HCT116 (cell line): ENCODE measurements at regions not wholly inside any gene's neighbourhood (a gene's known extent, or its start where the extent isn't known, plus 50 kb on each side); places are given as distances from the start of the nearest gene placed in this dataset.

ENCODE experiments used
- ATAC-seq: fragments of 200-7000 bp; cut with Tn5 transposase; 2 replicates; pipeline ENCODE4 v1.9.1; 2020; ENCODE audit warnings: mild to moderate bottlenecking, moderate library complexity
- BruUV-seq: library from RNA; stranded (reverse); fragments of 400-500 nt; replicated peaks from 2 replicates; lab custom pipeline; 2021; lab: Mats Ljungman, UMichigan
- CTCF ChIA-PET: fragments of 300-600 bp; sonication (Branson Sonifier 250); formaldehyde crosslinking; loops from one replicate; lab custom pipeline; 2021; ENCODE audit warnings: antibody characterized with exemption; lab: Charles Lee
- POLR2A ChIA-PET: fragments of 300-600, 350-600 bp; sonication (Branson Sonifier 250); formaldehyde crosslinking; loops from one replicate; lab custom pipeline; 2021; ENCODE audit warnings: antibody characterized with exemption; lab: Charles Lee
- RAD21 ChIA-PET, 2 experiments: fragments of 300-600 bp; sonication (Branson Sonifier 250); formaldehyde crosslinking; loops; one replicate each; lab custom pipeline; 2023; ENCODE audit warnings: low total read pairs in 2 of 2; ENCODE audit not compliant: uncharacterized antibody in 2 of 2, unreplicated experiment in 2 of 2, low non-redundant PET in 1 of 2; lab: Charles Lee
- DNase-seq: peaks from one replicate; pipeline ENCODE4 v3.0.0-alpha.2; 2010; ENCODE audit warnings: low read depth, low spot score
- H2AFZ ChIP-seq: fragments of 200-600 bp; shearing (Covaris generic), sonication (generic); 2 replicates; pipeline ENCODE4 v1.6.1; 2017; ENCODE audit warnings: low read depth, mixed run types, mixed read lengths, antibody characterized with exemption, low read length; ENCODE audit not compliant: poor library complexity, severe bottlenecking
- H3K27ac ChIP-seq: 2 replicates; pipeline ENCODE4 v1.5.1; 2012; ENCODE audit warnings: low read depth, low read length
- H3K27me3 ChIP-seq: fragments of 200-600 bp; sonication (generic); 2 replicates; pipeline ENCODE4 v1.6.1; 2016; ENCODE audit warnings: mixed run types, low read length, mixed read lengths; ENCODE audit not compliant: insufficient read depth
- H3K36me3 ChIP-seq, 2 experiments: fragments of 200-500 bp in 1 of 2; fragments of 200-600 bp in 1 of 2; sonication (Bioruptor generic) in 1 of 2; sonication (generic) in 1 of 2; 2 replicates each; pipeline versions ENCODE4 v1.5.1 to v1.6.1; 2014 to 2016; ENCODE audit warnings: low read length in 2 of 2, inconsistent platforms in 1 of 2, mixed read lengths in 1 of 2, mixed run types in 1 of 2; ENCODE audit not compliant: insufficient read depth in 2 of 2, control insufficient read depth in 1 of 2
- H3K4me1 ChIP-seq, 2 experiments: fragments of 200-600 bp in 1 of 2; sonication (generic) in 1 of 2; 2 replicates each; pipeline versions ENCODE4 v1.5.1 to v1.6.1; 2012 to 2017; ENCODE audit warnings: low read length in 2 of 2, inconsistent platforms in 1 of 2, mild to moderate bottlenecking in 1 of 2, mixed read lengths in 1 of 2, mixed run types in 1 of 2, moderate library complexity in 1 of 2; ENCODE audit not compliant: insufficient read depth in 2 of 2, control insufficient read depth in 1 of 2
- H3K4me2 ChIP-seq: fragments of 200-600 bp; sonication (generic); 2 replicates; pipeline ENCODE4 v1.6.1; 2017; ENCODE audit warnings: mixed run types, low read length, mixed read lengths
- H3K4me3 ChIP-seq, 2 experiments: fragments of 200-600 bp in 1 of 2; sonication (generic) in 1 of 2; replicated peaks in 1 of 2; 2 replicates each; pipeline ENCODE4 v1.5.1; 2011 to 2016; ENCODE audit warnings: low read length in 2 of 2, control low read depth in 1 of 2, low read depth in 1 of 2, mild to moderate bottlenecking in 1 of 2, mixed read lengths in 1 of 2, mixed run types in 1 of 2
- H3K79me2 ChIP-seq: fragments of 200-600 bp; sonication (generic); 2 replicates; pipeline ENCODE4 v1.6.1; 2017; ENCODE audit warnings: mild to moderate bottlenecking, mixed run types, low read length, moderate library complexity, mixed read lengths; ENCODE audit not compliant: insufficient read depth
- H3K9ac ChIP-seq: fragments of 200-600 bp; sonication (generic); 2 replicates; pipeline ENCODE4 v1.6.1; 2016; ENCODE audit warnings: low read length, mixed read lengths
- H3K9me2 ChIP-seq: fragments of 200-600 bp; sonication (generic), shearing (Covaris generic); 2 replicates; pipeline ENCODE4 v1.6.1; 2017; ENCODE audit warnings: mixed run types, mild to moderate bottlenecking, moderate library complexity; ENCODE audit not compliant: insufficient read depth
- H3K9me3 ChIP-seq, 2 experiments: fragments of 200-500 bp in 1 of 2; fragments of 200-600 bp in 1 of 2; sonication (Bioruptor generic) in 1 of 2; sonication (generic) in 1 of 2; 2 replicates each; pipeline ENCODE4 v1.6.1; 2014 to 2017; ENCODE audit warnings: low read length in 2 of 2, mixed read lengths in 2 of 2, inconsistent platforms in 1 of 2, low read depth in 1 of 2, mild to moderate bottlenecking in 1 of 2, mixed run types in 1 of 2, moderate library complexity in 1 of 2; ENCODE audit not compliant: control insufficient read depth in 1 of 2, insufficient read depth in 1 of 2
- H4K20me1 ChIP-seq: fragments of 200-600 bp; sonication (generic), shearing (Covaris generic); 2 replicates; pipeline ENCODE4 v1.6.1; 2017; ENCODE audit warnings: mixed run types, mild to moderate bottlenecking, moderate library complexity; ENCODE audit not compliant: insufficient read depth
- CBX3 ChIP-seq: IDR thresholded peaks from 2 replicates; pipeline ENCODE4 v1.6.1; 2012; ENCODE audit warnings: low read depth
- CEBPB ChIP-seq: IDR thresholded peaks from 2 replicates; pipeline ENCODE4 v1.6.1; 2012; ENCODE audit warnings: low read depth
- EGR1 ChIP-seq: IDR thresholded peaks from 2 replicates; pipeline ENCODE4 v1.6.1; 2012; ENCODE audit warnings: low read depth
- ELF1 ChIP-seq: IDR thresholded peaks from 2 replicates; pipeline ENCODE4 v1.6.1; 2012; ENCODE audit warnings: low read depth, borderline replicate concordance
- EZH2 ChIP-seq: fragments of 200-600 bp; sonication (generic); IDR thresholded peaks from 2 replicates; pipeline ENCODE4 v1.6.1; 2017; ENCODE audit warnings: antibody characterized with exemption, mixed run types
- EZH2phosphoT487 ChIP-seq: fragments of 200-600 bp; IDR thresholded peaks from 2 replicates; pipeline ENCODE4 v1.6.1; 2018; ENCODE audit warnings: antibody characterized with exemption, borderline replicate concordance
- POLR2A ChIP-seq: IDR thresholded peaks from 2 replicates; pipeline ENCODE4 v1.7.0; 2011; ENCODE audit warnings: borderline replicate concordance; ENCODE audit not compliant: insufficient read depth, insufficient read length; ENCODE audit errors: extremely low read depth
- POLR2AphosphoS5 ChIP-seq: IDR thresholded peaks from 2 replicates; pipeline ENCODE4 v1.6.1; 2011; ENCODE audit warnings: mild to moderate bottlenecking, low read depth, low read length, moderate library complexity
- SIN3A ChIP-seq: IDR thresholded peaks from 2 replicates; pipeline ENCODE4 v1.6.1; 2012; ENCODE audit warnings: low read depth
- SP1 ChIP-seq: IDR thresholded peaks from 2 replicates; pipeline ENCODE4 v1.6.1; 2012; ENCODE audit warnings: low read depth
- YY1 ChIP-seq: IDR thresholded peaks from 2 replicates; pipeline ENCODE4 v1.6.1; 2011; ENCODE audit warnings: low read length, low read depth, moderate library complexity, mild to moderate bottlenecking; ENCODE audit not compliant: insufficient replicate concordance; ENCODE audit errors: extremely low read depth
- ZNF274 ChIP-seq: fragments of 200-500 bp; sonication (Bioruptor generic); IDR thresholded peaks from 2 replicates; pipeline ENCODE4 v1.6.1; 2014; ENCODE audit warnings: mild to moderate bottlenecking, low read depth, low read length, inconsistent platforms
- intact Hi-C: fragments of 100-400 bp; cut with micrococcal nuclease; formaldehyde crosslinking; loops from 2 replicates; pipeline ENCODE4 v1.10.0; 2022
- TF ChIP-seq, protein P1 (sequence below): IDR thresholded peaks from 2 replicates; pipeline ENCODE4 v1.6.1; 2011; ENCODE audit warnings: mild to moderate bottlenecking, low read length, moderate library complexity; ENCODE audit not compliant: insufficient replicate concordance; ENCODE audit errors: extremely low read depth
- TF ChIP-seq, protein P2 (sequence below): IDR thresholded peaks from 2 replicates; pipeline ENCODE4 v1.6.1; 2012; ENCODE audit warnings: low read depth
- TF ChIP-seq, protein P3 (sequence below), 3 experiments: fragments of 200-600 bp in 1 of 3; sonication (generic) in 1 of 3; IDR thresholded peaks in 2 of 3; conservative IDR thresholded peaks in 1 of 3; 2 replicates each; pipeline ENCODE4 v1.5.1; 2012 to 2017; ENCODE audit warnings: low read depth in 2 of 3, low read length in 2 of 3, antibody characterized with exemption in 1 of 3, borderline replicate concordance in 1 of 3, control low read depth in 1 of 3, mild to moderate bottlenecking in 1 of 3, mixed read lengths in 1 of 3, mixed run types in 1 of 3, moderate library complexity in 1 of 3; ENCODE audit not compliant: insufficient read depth in 1 of 3
- TF ChIP-seq, protein P4 (sequence below): IDR thresholded peaks from 2 replicates; pipeline ENCODE4 v1.6.1; 2012

DNA sequence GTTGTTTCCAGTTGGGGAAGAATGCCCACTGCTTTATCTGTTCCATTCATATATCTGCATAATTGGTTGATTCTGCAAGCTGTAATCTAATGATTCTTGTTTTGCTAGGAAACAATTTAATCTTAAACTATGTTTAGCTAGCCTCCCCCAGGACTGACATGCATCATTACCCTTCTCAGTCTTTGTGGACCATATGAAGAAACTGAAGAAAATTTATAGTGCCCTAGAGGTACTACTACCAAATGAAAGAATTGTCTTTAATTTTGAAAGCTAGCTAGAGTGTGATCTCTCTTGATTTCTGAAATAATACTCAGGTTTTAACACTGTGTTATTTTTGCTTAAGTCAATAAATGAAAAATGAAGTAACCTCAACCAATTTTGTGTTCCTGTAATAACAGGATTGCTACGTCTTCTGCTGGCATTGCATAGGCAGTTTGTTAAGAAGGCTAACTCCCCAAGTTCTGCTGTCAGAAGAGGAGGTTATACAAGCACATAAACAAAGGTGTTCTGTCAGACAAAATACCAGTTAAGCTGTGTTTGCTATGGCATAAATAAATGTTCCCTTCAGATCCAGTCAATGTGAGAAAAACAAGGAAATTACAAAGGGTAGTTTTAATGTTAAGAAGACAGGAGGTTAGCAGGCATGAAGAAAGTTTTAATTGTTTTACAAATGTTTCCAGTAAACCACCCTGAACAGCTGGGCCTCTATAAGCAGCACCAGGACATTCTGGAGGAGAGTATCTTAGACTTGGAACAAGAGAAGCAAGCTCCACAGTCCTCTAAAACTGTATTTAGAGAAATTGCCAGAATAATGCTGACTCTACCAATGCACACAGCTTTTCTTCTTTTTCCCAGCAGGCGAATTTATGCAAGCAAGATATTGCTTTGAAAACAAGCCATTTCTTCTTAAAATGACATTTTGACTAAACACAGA is 90.3 kb upstream of the CTTNBP2 start:
- intact Hi-C loops, result no loop called here
- no peaks in the 10 kb centered on the region for H4K20me1 ChIP-seq

More for the DNA sequence above, 90.3 kb upstream of the CTTNBP2 start:
- Histone ChIP-seq H3K36me3 (no peaks in the 10 kb centered on the region), H3K4me1 (no peaks in the 10 kb centered on the region), H3K27ac (no peak overlapping the region), H3K27me3 (no peaks in the 10 kb centered on the region), H3K9me2 (no peaks in the 10 kb centered on the region), H3K79me2 (no peaks in the 10 kb centered on the region), H3K4me3 (no peak overlapping the region), H3K9ac (no peak overlapping the region), H3K9me3 (no peaks in the 10 kb centered on the region), H2AFZ (no peak overlapping the region), H3K4me2 (no peak overlapping the region)
- ChIA-PET POLR2A (no interaction called here), CTCF (interaction anchor here (0.9 to 1.1 kb wide), 2 partner anchors 30 to 90 kb away, joined by 3 read pairs; partner anchors contain the start of gene CTTNBP2), RAD21 (no interaction called here)
- DNase-seq, result no peak
- ATAC-seq, result no peak
- TF ChIP-seq CEBPB, result no peak
- no peak for TF ChIP-seq ELF1
- TF ChIP-seq POLR2A, result no peak
- TF ChIP-seq, protein P1, sequence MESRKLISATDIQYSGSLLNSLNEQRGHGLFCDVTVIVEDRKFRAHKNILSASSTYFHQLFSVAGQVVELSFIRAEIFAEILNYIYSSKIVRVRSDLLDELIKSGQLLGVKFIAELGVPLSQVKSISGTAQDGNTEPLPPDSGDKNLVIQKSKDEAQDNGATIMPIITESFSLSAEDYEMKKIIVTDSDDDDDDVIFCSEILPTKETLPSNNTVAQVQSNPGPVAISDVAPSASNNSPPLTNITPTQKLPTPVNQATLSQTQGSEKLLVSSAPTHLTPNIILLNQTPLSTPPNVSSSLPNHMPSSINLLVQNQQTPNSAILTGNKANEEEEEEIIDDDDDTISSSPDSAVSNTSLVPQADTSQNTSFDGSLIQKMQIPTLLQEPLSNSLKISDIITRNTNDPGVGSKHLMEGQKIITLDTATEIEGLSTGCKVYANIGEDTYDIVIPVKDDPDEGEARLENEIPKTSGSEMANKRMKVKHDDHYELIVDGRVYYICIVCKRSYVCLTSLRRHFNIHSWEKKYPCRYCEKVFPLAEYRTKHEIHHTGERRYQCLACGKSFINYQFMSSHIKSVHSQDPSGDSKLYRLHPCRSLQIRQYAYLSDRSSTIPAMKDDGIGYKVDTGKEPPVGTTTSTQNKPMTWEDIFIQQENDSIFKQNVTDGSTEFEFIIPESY, result no peak
- TF ChIP-seq EZH2phosphoT487, result no peak
- TF ChIP-seq, protein P2, sequence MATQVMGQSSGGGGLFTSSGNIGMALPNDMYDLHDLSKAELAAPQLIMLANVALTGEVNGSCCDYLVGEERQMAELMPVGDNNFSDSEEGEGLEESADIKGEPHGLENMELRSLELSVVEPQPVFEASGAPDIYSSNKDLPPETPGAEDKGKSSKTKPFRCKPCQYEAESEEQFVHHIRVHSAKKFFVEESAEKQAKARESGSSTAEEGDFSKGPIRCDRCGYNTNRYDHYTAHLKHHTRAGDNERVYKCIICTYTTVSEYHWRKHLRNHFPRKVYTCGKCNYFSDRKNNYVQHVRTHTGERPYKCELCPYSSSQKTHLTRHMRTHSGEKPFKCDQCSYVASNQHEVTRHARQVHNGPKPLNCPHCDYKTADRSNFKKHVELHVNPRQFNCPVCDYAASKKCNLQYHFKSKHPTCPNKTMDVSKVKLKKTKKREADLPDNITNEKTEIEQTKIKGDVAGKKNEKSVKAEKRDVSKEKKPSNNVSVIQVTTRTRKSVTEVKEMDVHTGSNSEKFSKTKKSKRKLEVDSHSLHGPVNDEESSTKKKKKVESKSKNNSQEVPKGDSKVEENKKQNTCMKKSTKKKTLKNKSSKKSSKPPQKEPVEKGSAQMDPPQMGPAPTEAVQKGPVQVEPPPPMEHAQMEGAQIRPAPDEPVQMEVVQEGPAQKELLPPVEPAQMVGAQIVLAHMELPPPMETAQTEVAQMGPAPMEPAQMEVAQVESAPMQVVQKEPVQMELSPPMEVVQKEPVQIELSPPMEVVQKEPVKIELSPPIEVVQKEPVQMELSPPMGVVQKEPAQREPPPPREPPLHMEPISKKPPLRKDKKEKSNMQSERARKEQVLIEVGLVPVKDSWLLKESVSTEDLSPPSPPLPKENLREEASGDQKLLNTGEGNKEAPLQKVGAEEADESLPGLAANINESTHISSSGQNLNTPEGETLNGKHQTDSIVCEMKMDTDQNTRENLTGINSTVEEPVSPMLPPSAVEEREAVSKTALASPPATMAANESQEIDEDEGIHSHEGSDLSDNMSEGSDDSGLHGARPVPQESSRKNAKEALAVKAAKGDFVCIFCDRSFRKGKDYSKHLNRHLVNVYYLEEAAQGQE, result no peak
- TF ChIP-seq YY1, result no peak
- no peak for TF ChIP-seq SIN3A
- TF ChIP-seq, protein P3, sequence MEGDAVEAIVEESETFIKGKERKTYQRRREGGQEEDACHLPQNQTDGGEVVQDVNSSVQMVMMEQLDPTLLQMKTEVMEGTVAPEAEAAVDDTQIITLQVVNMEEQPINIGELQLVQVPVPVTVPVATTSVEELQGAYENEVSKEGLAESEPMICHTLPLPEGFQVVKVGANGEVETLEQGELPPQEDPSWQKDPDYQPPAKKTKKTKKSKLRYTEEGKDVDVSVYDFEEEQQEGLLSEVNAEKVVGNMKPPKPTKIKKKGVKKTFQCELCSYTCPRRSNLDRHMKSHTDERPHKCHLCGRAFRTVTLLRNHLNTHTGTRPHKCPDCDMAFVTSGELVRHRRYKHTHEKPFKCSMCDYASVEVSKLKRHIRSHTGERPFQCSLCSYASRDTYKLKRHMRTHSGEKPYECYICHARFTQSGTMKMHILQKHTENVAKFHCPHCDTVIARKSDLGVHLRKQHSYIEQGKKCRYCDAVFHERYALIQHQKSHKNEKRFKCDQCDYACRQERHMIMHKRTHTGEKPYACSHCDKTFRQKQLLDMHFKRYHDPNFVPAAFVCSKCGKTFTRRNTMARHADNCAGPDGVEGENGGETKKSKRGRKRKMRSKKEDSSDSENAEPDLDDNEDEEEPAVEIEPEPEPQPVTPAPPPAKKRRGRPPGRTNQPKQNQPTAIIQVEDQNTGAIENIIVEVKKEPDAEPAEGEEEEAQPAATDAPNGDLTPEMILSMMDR (IDR thresholded peaks at IDR 0.05 in 2 of 3, conservative IDR thresholded peaks at IDR 0.05 in 1 of 3; ENCODE audit: borderline replicate concordance in 1 of 3, insufficient read depth in 1 of 3, low read depth in 2 of 3, low read length in 2 of 3), result no peak
- no peak for TF ChIP-seq EZH2
- TF ChIP-seq POLR2AphosphoS5, result no peak
- TF ChIP-seq ZNF274, result no peak
- TF ChIP-seq, protein P4, sequence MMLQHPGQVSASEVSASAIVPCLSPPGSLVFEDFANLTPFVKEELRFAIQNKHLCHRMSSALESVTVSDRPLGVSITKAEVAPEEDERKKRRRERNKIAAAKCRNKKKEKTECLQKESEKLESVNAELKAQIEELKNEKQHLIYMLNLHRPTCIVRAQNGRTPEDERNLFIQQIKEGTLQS, result no peak
- TF ChIP-seq EGR1, result no peak
- TF ChIP-seq CBX3, result no peak
- no peak for TF ChIP-seq SP1
- no TSS peak for BruUV-seq
